ENCODE measurements at regions not wholly inside any gene's neighbourhood (a gene's known extent, or its start where the extent isn't known, plus 50 kb on each side); places are given as distances from the start of the nearest gene placed in this dataset.
A peak's percentile ranks its signal among the peaks of the same experiment; 100 is the strongest.
"Not testable (repeated sequence)": the region's sequence is repeated elsewhere in the genome, so short reads cannot be mapped to it uniquely, and the experiment has no call there.

GRCh38 chr4:9592010-9592409, 147.8 kb downstream of the DEFB131A start:
- H3K27me3 Mint-ChIP-seq, result no peaks in the 10 kb centered on the region
- Histone ChIP-seq H3K4me3 (ENCODE audit: low read depth, low read length) (no peak overlapping the region), H3K36me3 (ENCODE audit: control insufficient read depth, insufficient read depth, low read length) (no peaks in the 10 kb centered on the region), H3K4me1 (ENCODE audit: control insufficient read depth, insufficient read depth, low read length, poor library complexity, severe bottlenecking) (no peaks in the 10 kb centered on the region), H3K9me3 (ENCODE audit: control insufficient read depth in 2 of 2, low read length in 2 of 2) (peaks cover 0 to 4% of the 10 kb centered on the region in 2 experiments), H3K27ac (ENCODE audit: insufficient read depth, low read length, poor library complexity, severe bottlenecking) (no peak overlapping the region), H3K27me3 (ENCODE audit: control insufficient read depth, insufficient read depth, low read length) (no peaks in the 10 kb centered on the region)
- ATAC-seq (ENCODE audit: low read depth in 2 of 2) (no peak), DNase-seq (no peak)
- H3K4me3 Mint-ChIP-seq, result no peak overlapping the region
- H3K36me3 Mint-ChIP-seq, result peaks cover 6% of the 10 kb centered on the region
- H3K9me3 Mint-ChIP-seq, result peaks cover 0 to 23% (median 3%) of the 10 kb centered on the region in 7 donors
- H3K27ac Mint-ChIP-seq, result no peak overlapping the region
- H3K4me1 Mint-ChIP-seq, result no peaks in the 10 kb centered on the region

DNA sequence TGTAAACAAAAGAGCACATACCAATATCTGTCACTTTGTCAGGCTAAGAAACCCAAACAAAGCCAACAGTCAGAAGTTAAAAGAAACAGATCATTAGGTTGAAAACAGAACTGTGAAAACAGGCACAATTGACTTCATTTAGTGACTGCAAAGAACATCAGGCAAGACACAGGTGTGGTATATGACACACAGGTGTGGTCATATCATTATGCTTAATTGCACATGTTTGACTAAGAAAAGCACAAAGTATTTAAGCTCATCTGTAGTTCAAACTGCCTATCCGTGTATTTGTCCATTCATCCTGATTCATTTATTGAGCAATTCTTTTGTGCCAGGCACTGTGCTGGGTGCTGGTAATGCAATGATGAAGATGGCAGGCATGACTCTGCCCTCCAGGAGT, 150.7 kb downstream of the DEFB131A start:
- H3K4me3 Mint-ChIP-seq, result no peak overlapping the region
- H3K36me3 Mint-ChIP-seq, result peaks cover 6% of the 10 kb centered on the region
- no peaks in the 10 kb centered on the region for H3K36me3 ChIP-seq (ENCODE audit: control insufficient read depth, insufficient read depth, low read length)
- H3K4me1 Mint-ChIP-seq, result peaks cover 0 to 4% (median 1%) of the 10 kb centered on the region in 4 donors
- no peak overlapping the region for H3K27ac ChIP-seq (ENCODE audit: insufficient read depth, low read length, poor library complexity, severe bottlenecking)
- H3K4me3 ChIP-seq (ENCODE audit: low read depth, low read length), result no peak overlapping the region
- no peaks in the 10 kb centered on the region for H3K27me3 ChIP-seq (ENCODE audit: control insufficient read depth, insufficient read depth, low read length)
- H3K9me3 ChIP-seq (ENCODE audit: control insufficient read depth in 2 of 2, low read length in 2 of 2), result peaks cover 0 to 4% of the 10 kb centered on the region in 2 experiments
- DNase-seq, result no peak
- no peak overlapping the region for H3K27ac Mint-ChIP-seq
- no peaks in the 10 kb centered on the region for H3K4me1 ChIP-seq (ENCODE audit: control insufficient read depth, insufficient read depth, low read length, poor library complexity, severe bottlenecking)
- no peak for ATAC-seq (ENCODE audit: low read depth in 2 of 2)
- H3K27me3 Mint-ChIP-seq, result no peaks in the 10 kb centered on the region
- H3K9me3 Mint-ChIP-seq, result peaks cover 0 to 17% (median 3%) of the 10 kb centered on the region in 7 donors

GRCh38 chr4:9595531-9595930, 151.3 kb downstream of the DEFB131A start:
- not testable (repeated sequence) for H3K4me3 ChIP-seq (ENCODE audit: low read depth, low read length); H3K36me3 Mint-ChIP-seq

DNA sequence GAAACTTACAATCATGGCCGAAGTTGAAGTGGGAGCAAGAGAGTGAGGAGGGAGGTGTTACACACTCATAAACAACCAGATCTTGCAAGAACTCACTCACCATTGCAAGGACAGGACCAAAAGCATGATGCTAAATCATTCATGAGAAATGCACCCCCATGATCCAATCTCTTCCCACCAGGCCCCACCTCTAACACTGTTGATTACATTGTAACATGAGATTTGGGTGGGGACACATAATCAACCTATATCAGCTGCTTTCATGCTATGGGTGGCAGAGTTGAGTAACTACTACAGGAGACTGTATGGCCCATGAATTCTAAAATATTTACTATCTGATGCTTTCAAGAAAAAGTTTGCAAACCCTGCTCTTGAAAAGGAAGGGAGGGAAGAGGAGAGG, 155.1 kb downstream of the DEFB131A start:
- Histone ChIP-seq H3K27ac (ENCODE audit: insufficient read depth, low read length, poor library complexity, severe bottlenecking) (no peak overlapping the region), H3K4me1 (ENCODE audit: control insufficient read depth, insufficient read depth, low read length, poor library complexity, severe bottlenecking) (peaks cover 3% of the 10 kb centered on the region), H3K27me3 (ENCODE audit: control insufficient read depth, insufficient read depth, low read length) (no peaks in the 10 kb centered on the region), H3K9me3 (ENCODE audit: control insufficient read depth in 2 of 2, low read length in 2 of 2) (no peaks in the 10 kb centered on the region), H3K36me3 (ENCODE audit: control insufficient read depth, insufficient read depth, low read length) (no peaks in the 10 kb centered on the region), H3K4me3 (ENCODE audit: low read depth, low read length) (no peak overlapping the region)
- H3K9me3 Mint-ChIP-seq, result peaks cover 0 to 3% (median 0%) of the 10 kb centered on the region in 7 donors
- DNase-seq (no peak), ATAC-seq (ENCODE audit: low read depth in 2 of 2) (no peak)
- H3K4me1 Mint-ChIP-seq, result peaks cover 6 to 29% (median 19%) of the 10 kb centered on the region in 4 donors
- H3K4me3 Mint-ChIP-seq, result no peak overlapping the region
- H3K27me3 Mint-ChIP-seq, result no peaks in the 10 kb centered on the region
- H3K27ac Mint-ChIP-seq, result no peak overlapping the region
- H3K36me3 Mint-ChIP-seq, result peaks cover 3% of the 10 kb centered on the region

More at GRCh38 chr4:9595531-9595930, 151.3 kb downstream of the DEFB131A start:
- not testable (repeated sequence) for H3K4me3 Mint-ChIP-seq; H3K27ac Mint-ChIP-seq; H3K4me1 ChIP-seq (ENCODE audit: control insufficient read depth, insufficient read depth, low read length, poor library complexity, severe bottlenecking); H3K27ac ChIP-seq (ENCODE audit: insufficient read depth, low read length, poor library complexity, severe bottlenecking); ATAC-seq (ENCODE audit: low read depth in 2 of 2); H3K36me3 ChIP-seq (ENCODE audit: control insufficient read depth, insufficient read depth, low read length); DNase-seq; H3K4me1 Mint-ChIP-seq; H3K27me3 ChIP-seq (ENCODE audit: control insufficient read depth, insufficient read depth, low read length); H3K9me3 ChIP-seq (ENCODE audit: control insufficient read depth in 2 of 2, low read length in 2 of 2); H3K27me3 Mint-ChIP-seq
- peaks cover 0 to 12% (median 3%) of the 10 kb centered on the region in 7 donors for H3K9me3 Mint-ChIP-seq

DNA sequence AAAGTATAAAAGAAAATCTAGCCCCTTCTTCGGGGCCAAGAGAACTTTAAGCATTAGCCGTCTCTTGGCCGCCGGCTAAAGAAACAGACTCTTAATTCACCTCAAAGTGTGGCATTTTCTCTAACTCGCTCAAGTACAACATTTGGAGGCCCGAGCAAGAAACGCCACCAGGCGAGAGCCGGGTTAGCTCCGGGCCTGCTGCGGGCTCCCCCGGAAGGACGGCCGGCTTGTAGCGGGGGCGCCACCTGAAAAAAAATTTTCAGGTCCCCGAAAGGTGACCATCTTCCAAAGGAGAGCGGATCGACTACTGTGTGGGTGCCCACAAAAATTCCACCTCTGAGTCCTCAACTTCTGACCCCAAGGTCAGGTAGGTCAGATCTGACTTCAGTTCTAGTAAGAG, 156.0 kb downstream of the DEFB131A start:
- DNase-seq (no peak), ATAC-seq (ENCODE audit: low read depth in 2 of 2) (no peak)
- no peaks in the 10 kb centered on the region for H3K27me3 ChIP-seq (ENCODE audit: control insufficient read depth, insufficient read depth, low read length)
- no peaks in the 10 kb centered on the region for H3K27me3 Mint-ChIP-seq
- peaks cover 0 to 3% (median 0%) of the 10 kb centered on the region in 7 donors for H3K9me3 Mint-ChIP-seq
- no peaks in the 10 kb centered on the region for H3K36me3 ChIP-seq (ENCODE audit: control insufficient read depth, insufficient read depth, low read length)
- H3K4me3 ChIP-seq (ENCODE audit: low read depth, low read length), result no peak overlapping the region
- peak overlapping the region in 1 of 3 donors; percentile 15 for H3K27ac Mint-ChIP-seq
- H3K9me3 ChIP-seq (ENCODE audit: control insufficient read depth in 2 of 2, low read length in 2 of 2), result no peaks in the 10 kb centered on the region
- peaks cover 3% of the 10 kb centered on the region for H3K36me3 Mint-ChIP-seq
- H3K4me3 Mint-ChIP-seq, result no peak overlapping the region
- peaks cover 6% of the 10 kb centered on the region for H3K4me1 ChIP-seq (ENCODE audit: control insufficient read depth, insufficient read depth, low read length, poor library complexity, severe bottlenecking)
- H3K4me1 Mint-ChIP-seq, result peaks cover 7 to 39% (median 29%) of the 10 kb centered on the region in 4 donors
- H3K27ac ChIP-seq (ENCODE audit: insufficient read depth, low read length, poor library complexity, severe bottlenecking), result no peak overlapping the region

DNA sequence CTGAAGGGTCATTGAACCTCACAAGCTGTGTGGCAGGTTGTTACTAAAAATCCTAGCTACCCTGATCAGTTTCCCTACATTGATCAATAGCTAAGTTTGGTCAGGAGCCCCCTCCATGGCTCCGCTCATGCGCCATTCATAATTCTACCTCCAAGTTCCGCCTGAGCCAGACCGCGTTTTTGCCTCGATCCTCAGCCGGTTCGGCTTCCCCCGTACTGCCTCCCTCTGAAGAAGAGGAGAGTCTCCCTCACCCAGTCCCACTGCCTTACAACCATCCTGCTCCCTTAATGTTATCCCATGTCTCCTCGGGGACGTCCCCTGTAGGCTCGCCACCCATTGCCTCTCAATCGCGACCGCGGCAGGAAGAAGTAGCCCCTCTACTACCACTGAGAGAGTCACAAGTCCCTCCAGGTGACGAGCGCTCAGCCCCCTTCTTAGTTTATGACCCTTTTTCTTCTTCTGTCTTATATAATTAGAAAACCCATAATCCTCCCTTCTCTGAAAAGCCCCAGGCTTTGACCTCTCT, 158.2 kb downstream of the DEFB131A start:
- DNase-seq (no peak), ATAC-seq (ENCODE audit: low read depth in 2 of 2) (no peak)
- peaks cover 13 to 55% (median 37%) of the 10 kb centered on the region in 4 donors for H3K4me1 Mint-ChIP-seq
- H3K36me3 Mint-ChIP-seq, result no peaks in the 10 kb centered on the region
- Histone ChIP-seq H3K4me3 (ENCODE audit: low read depth, low read length) (no peak overlapping the region), H3K36me3 (ENCODE audit: control insufficient read depth, insufficient read depth, low read length) (no peaks in the 10 kb centered on the region), H3K27me3 (ENCODE audit: control insufficient read depth, insufficient read depth, low read length) (no peaks in the 10 kb centered on the region), H3K9me3 (ENCODE audit: control insufficient read depth in 2 of 2, low read length in 2 of 2) (no peaks in the 10 kb centered on the region), H3K4me1 (ENCODE audit: control insufficient read depth, insufficient read depth, low read length, poor library complexity, severe bottlenecking) (peaks cover 12% of the 10 kb centered on the region), H3K27ac (ENCODE audit: insufficient read depth, low read length, poor library complexity, severe bottlenecking) (no peak overlapping the region)
- H3K4me3 Mint-ChIP-seq, result peak overlapping the region in 2 of 4 donors; percentile 48 to 99
- peaks cover 0 to 1% (median 0%) of the 10 kb centered on the region in 7 donors for H3K9me3 Mint-ChIP-seq
- no peaks in the 10 kb centered on the region for H3K27me3 Mint-ChIP-seq
- peak overlapping the region in 2 of 3 donors; percentile 72 to 89 for H3K27ac Mint-ChIP-seq

DNA sequence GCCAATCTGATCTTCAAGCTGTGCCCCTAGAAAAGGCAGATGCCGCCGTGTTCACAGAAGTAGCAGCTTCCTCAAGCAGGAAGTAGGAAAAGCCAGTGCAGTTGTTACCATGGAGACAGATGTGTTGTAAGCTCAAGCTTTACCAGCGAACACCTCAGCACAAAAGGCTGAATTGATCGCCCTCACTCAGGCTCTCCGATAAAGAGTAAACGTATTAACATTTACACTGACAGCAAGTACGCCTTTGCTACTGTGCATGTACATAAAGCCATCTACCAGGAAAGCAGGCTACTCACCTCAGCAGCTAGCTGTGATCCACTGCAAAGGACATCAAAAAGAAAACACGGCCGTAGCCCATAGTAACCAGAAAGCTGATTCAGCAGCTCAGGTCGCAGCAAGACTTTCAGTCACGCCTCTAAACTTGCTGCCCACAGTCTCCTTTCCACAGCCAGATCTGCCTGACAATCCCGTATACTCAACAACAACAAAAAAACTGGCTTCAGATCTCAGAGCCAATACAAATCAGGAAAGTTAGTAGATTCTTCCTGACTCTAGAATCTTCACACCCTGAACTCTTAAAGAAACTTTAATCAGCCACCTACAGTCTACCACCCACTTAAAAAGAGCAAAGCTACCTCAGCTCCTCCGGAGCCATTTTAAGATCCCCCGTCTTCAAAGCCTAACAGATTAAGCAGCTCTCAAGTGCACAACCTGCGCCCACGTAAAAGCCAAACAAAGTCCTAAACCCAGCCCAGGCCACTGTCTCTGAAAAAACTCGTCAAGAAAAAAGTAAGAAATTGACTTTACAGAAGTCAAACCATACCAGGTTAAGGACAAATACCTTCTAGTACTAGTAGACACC, 160.0 kb downstream of the DEFB131A start:
- Histone ChIP-seq H3K27ac (ENCODE audit: insufficient read depth, low read length, poor library complexity, severe bottlenecking) (peak overlapping the region; percentile 72), H3K4me1 (ENCODE audit: control insufficient read depth, insufficient read depth, low read length, poor library complexity, severe bottlenecking) (peaks cover 16% of the 10 kb centered on the region), H3K4me3 (ENCODE audit: low read depth, low read length) (peak overlapping the region; percentile 85)
- not testable (repeated sequence) for H3K36me3 Mint-ChIP-seq; H3K9me3 Mint-ChIP-seq; H3K27me3 ChIP-seq (ENCODE audit: control insufficient read depth, insufficient read depth, low read length); H3K27me3 Mint-ChIP-seq; H3K9me3 ChIP-seq (ENCODE audit: control insufficient read depth in 2 of 2, low read length in 2 of 2); ATAC-seq (ENCODE audit: low read depth in 2 of 2); H3K36me3 ChIP-seq (ENCODE audit: control insufficient read depth, insufficient read depth, low read length)
- Mint-ChIP-seq H3K4me1 (peaks cover 13 to 55% (median 39%) of the 10 kb centered on the region in 4 donors), H3K4me3 (peak overlapping the region; percentile 89 to 99 (median 93)), H3K27ac (peak overlapping the region; percentile 95 to 99 (median 96))
- DNase-seq, result peak; percentile 44 to 75 (median 64)

Data from CD4-positive, CD25-positive, alpha-beta regulatory T cell (primary cell).